PC-3 (cell line): ENCODE measurements at regions not wholly inside any gene's neighbourhood (a gene's known extent, or its start where the extent isn't known, plus 50 kb on each side); places are given as distances from the start of the nearest gene placed in this dataset.

ENCODE experiments used
- CTCF ChIP-seq: fragments of 300-600 bp; sonication (generic); conservative IDR thresholded peaks from 2 replicates; pipeline ENCODE4 v1.5.1; 2017; ENCODE audit warnings: antibody characterized with exemption, low read depth, mild to moderate bottlenecking, low read length
- EZH2 ChIP-seq: fragments of 300-600 bp; sonication (generic); IDR thresholded peaks from one replicate; pipeline ENCODE4 v1.6.1; 2017; ENCODE audit warnings: antibody characterized with exemption, mild to moderate bottlenecking, low read length; ENCODE audit not compliant: unreplicated experiment
- EZH2phosphoT487 ChIP-seq: fragments of 300-600 bp; sonication (generic); IDR thresholded peaks from 2 replicates; pipeline ENCODE4 v1.6.1; 2018; ENCODE audit warnings: mild to moderate bottlenecking, antibody characterized with exemption, low read length, borderline replicate concordance

- TF ChIP-seq CTCF, result no peak
- TF ChIP-seq EZH2, result no peak
- no peak for TF ChIP-seq EZH2phosphoT487
Observed at GRCh38 chr21:17978895-17979294, 159.7 kb upstream of the C21orf91 start.
